MM.1S (cell line): ENCODE measurements at regions not wholly inside any gene's neighbourhood (a gene's known extent, or its start where the extent isn't known, plus 50 kb on each side); places are given as distances from the start of the nearest gene placed in this dataset.

ENCODE experiments used
- DNase-seq: peaks from one replicate; pipeline ENCODE4 v3.0.0-alpha.2; 2015
- H2AFZ ChIP-seq: fragments of 300-600 bp; sonication (generic); 2 replicates; pipeline ENCODE4 v1.6.0; 2016; ENCODE audit warnings: antibody characterized with exemption, low read length
- H3F3A ChIP-seq: fragments of 300-600 bp; sonication (generic); 2 replicates; pipeline ENCODE4 v1.6.1; 2016; ENCODE audit warnings: mild to moderate bottlenecking, antibody characterized with exemption, low read length, moderate library complexity, mixed read lengths; ENCODE audit not compliant: insufficient read depth
- H3K27ac ChIP-seq: fragments of 300-600 bp; sonication (generic); 2 replicates; pipeline ENCODE4 v1.5.1; 2016; ENCODE audit warnings: mild to moderate bottlenecking, low read length
- H3K27me3 ChIP-seq: fragments of 300-600 bp; sonication (generic); replicated peaks from 2 replicates; pipeline ENCODE4 v1.6.0; 2016; ENCODE audit warnings: low read length; ENCODE audit not compliant: insufficient read depth
- H3K36me3 ChIP-seq: fragments of 300-600 bp; sonication (generic); replicated peaks from 2 replicates; pipeline ENCODE4 v1.6.1; 2016; ENCODE audit warnings: mild to moderate bottlenecking, low read length, mixed read lengths; ENCODE audit not compliant: insufficient read depth
- H3K4me1 ChIP-seq: fragments of 300-600 bp; sonication (generic); 2 replicates; pipeline ENCODE4 v1.6.1; 2016; ENCODE audit warnings: low read length, mixed read lengths
- H3K4me2 ChIP-seq: fragments of 300-600 bp; sonication (generic); 2 replicates; pipeline ENCODE4 v1.6.0; 2016; ENCODE audit warnings: low read depth, low read length
- H3K4me3 ChIP-seq: fragments of 300-600 bp; sonication (generic); 2 replicates; pipeline ENCODE4 v1.5.1; 2016; ENCODE audit warnings: low read length, mixed read lengths
- H3K79me2 ChIP-seq: fragments of 300-600 bp; sonication (generic); 2 replicates; pipeline ENCODE4 v1.6.1; 2016; ENCODE audit warnings: mixed run types, low read length, mixed read lengths
- H3K9ac ChIP-seq: fragments of 300-600 bp; sonication (generic); 2 replicates; pipeline ENCODE4 v1.6.1; 2016; ENCODE audit warnings: low read length, mixed read lengths
- H3K9me2 ChIP-seq: fragments of 300-600 bp; sonication (generic); replicated peaks from 2 replicates; pipeline ENCODE4 v1.6.1; 2016; ENCODE audit warnings: mild to moderate bottlenecking, low read length, mixed read lengths; ENCODE audit not compliant: insufficient read depth
- H3K9me3 ChIP-seq: fragments of 300-600 bp; sonication (generic); replicated peaks from 2 replicates; pipeline ENCODE4 v1.6.1; 2016; ENCODE audit warnings: mild to moderate bottlenecking, low read length, mixed read lengths; ENCODE audit not compliant: insufficient read depth
- H4K20me1 ChIP-seq: fragments of 300-600 bp; sonication (generic); 2 replicates; pipeline ENCODE4 v1.6.1; 2016; ENCODE audit warnings: mild to moderate bottlenecking, low read length, moderate library complexity, mixed read lengths; ENCODE audit not compliant: insufficient read depth
- CTCF ChIP-seq: fragments of 300-600 bp; sonication (generic); IDR thresholded peaks from 2 replicates; pipeline ENCODE4 v1.5.1; 2016; ENCODE audit warnings: antibody characterized with exemption, low read length, mixed read lengths
- EZH2 ChIP-seq: fragments of 300-600 bp; sonication (generic); optimal IDR thresholded peaks from 2 replicates; pipeline ENCODE3; 2017; ENCODE audit warnings: low read depth, mild to moderate bottlenecking, antibody characterized with exemption, low read length, mixed read lengths
- EZH2phosphoT487 ChIP-seq: fragments of 300-600 bp; sonication (generic); IDR thresholded peaks from 2 replicates; pipeline ENCODE4 v1.6.1; 2018; ENCODE audit warnings: antibody characterized with exemption, low read length

DNA sequence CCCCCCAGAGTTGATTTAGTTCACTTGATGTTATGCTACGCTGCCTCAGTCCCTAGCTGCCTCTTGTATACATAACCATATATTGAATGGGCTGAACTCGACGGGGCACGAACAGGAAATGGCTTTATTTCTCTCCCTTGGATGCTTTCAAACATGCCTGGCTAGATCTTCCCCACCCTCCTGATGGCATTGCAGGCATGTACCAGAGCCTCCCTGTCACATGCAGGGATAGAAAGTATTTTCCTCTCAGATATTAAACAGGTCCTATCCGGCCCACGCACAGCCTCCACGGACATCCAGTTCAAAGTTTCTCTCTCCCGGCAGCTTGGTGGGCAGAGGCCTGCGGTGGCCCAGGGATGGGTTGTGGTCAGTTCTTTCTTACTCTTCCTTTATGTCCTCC is 422.1 kb downstream of the RPS24 start:
- no peak overlapping the region for H3K27ac ChIP-seq
- H3K9ac ChIP-seq = no peak overlapping the region
- no peaks in the 10 kb centered on the region for H3K27me3 ChIP-seq
- H3K4me1 ChIP-seq = no peaks in the 10 kb centered on the region
- H3K4me2 ChIP-seq = no peak overlapping the region
- no peaks in the 10 kb centered on the region for H3F3A ChIP-seq
- H3K4me3 ChIP-seq = no peak overlapping the region
- TF ChIP-seq EZH2 (no peak), EZH2phosphoT487 (no peak), CTCF (no peak)
- no peaks in the 10 kb centered on the region for H3K9me2 ChIP-seq
- H3K79me2 ChIP-seq = no peaks in the 10 kb centered on the region
- H2AFZ ChIP-seq = no peak overlapping the region
- no peaks in the 10 kb centered on the region for H3K9me3 ChIP-seq
- no peak for DNase-seq
- H4K20me1 ChIP-seq = no peaks in the 10 kb centered on the region
- H3K36me3 ChIP-seq = no peaks in the 10 kb centered on the region

GRCh38 chr10:78456649-78457400 is 423.2 kb downstream of the RPS24 start:
- H3K27ac ChIP-seq = no peak overlapping the region
- no peaks in the 10 kb centered on the region for H3K79me2 ChIP-seq
- H3F3A ChIP-seq = no peaks in the 10 kb centered on the region
- H3K9ac ChIP-seq = no peak overlapping the region
- no peaks in the 10 kb centered on the region for H4K20me1 ChIP-seq
- no peak for DNase-seq
- H3K27me3 ChIP-seq = no peaks in the 10 kb centered on the region
- no peak overlapping the region for H2AFZ ChIP-seq
- H3K9me2 ChIP-seq = no peaks in the 10 kb centered on the region
- H3K4me2 ChIP-seq = no peak overlapping the region
- no peak for TF ChIP-seq EZH2phosphoT487
- no peak for TF ChIP-seq CTCF
- TF ChIP-seq EZH2 = no peak
- no peaks in the 10 kb centered on the region for H3K4me1 ChIP-seq
- no peak overlapping the region for H3K4me3 ChIP-seq
- H3K36me3 ChIP-seq = no peaks in the 10 kb centered on the region
- H3K9me3 ChIP-seq = no peaks in the 10 kb centered on the region

- Histone ChIP-seq H3K9me3 (no peaks in the 10 kb centered on the region), H3K4me3 (no peak overlapping the region), H3K9me2 (no peaks in the 10 kb centered on the region), H3F3A (no peaks in the 10 kb centered on the region), H3K4me1 (no peaks in the 10 kb centered on the region), H3K27ac (no peak overlapping the region), H2AFZ (no peak overlapping the region), H3K9ac (no peak overlapping the region), H3K27me3 (no peaks in the 10 kb centered on the region), H3K4me2 (no peak overlapping the region), H3K79me2 (no peaks in the 10 kb centered on the region), H3K36me3 (no peaks in the 10 kb centered on the region), H4K20me1 (no peaks in the 10 kb centered on the region)
- no peak for TF ChIP-seq CTCF
- TF ChIP-seq EZH2phosphoT487 = no peak
- no peak for TF ChIP-seq EZH2
- no peak for DNase-seq
Observed at GRCh38 chr10:78457804-78458482, 424.3 kb downstream of the RPS24 start.
